GM21381 (cell line): ENCODE measurements at regions not wholly inside any gene's neighbourhood (a gene's known extent, or its start where the extent isn't known, plus 50 kb on each side); places are given as distances from the start of the nearest gene placed in this dataset.

ENCODE experiments used
- ATAC-seq: cut with Tn5 transposase; IDR thresholded peaks from one replicate; pipeline ENCODE4 v1.9.1; 2021; ENCODE audit warnings: mild to moderate bottlenecking, moderate library complexity; ENCODE audit not compliant: unreplicated experiment

- no peak for ATAC-seq
Measured at GRCh38 chr2:118622913-118623312, 224.5 kb downstream of the EN1 start.

- ATAC-seq = no peak
Measured at GRCh38 chr2:118622108-118622507, 225.3 kb downstream of the EN1 start.

- no peak for ATAC-seq
Measured at GRCh38 chr2:118618279-118618678, 229.2 kb downstream of the EN1 start.

- ATAC-seq = no peak
Measured at GRCh38 chr2:118616432-118616831, 231.0 kb downstream of the EN1 start.

- ATAC-seq = no peak
Measured at GRCh38 chr2:118614841-118615271, 232.6 kb downstream of the EN1 start.

GRCh38 chr2:118613737-118614136 is 233.7 kb downstream of the EN1 start:
- ATAC-seq = no peak

GRCh38 chr2:118611691-118612090 is 235.8 kb downstream of the EN1 start:
- no peak for ATAC-seq

- ATAC-seq = no peak
Measured at GRCh38 chr2:118609138-118609537, 238.3 kb downstream of the EN1 start.

GRCh38 chr2:118607641-118608040 is 239.8 kb downstream of the EN1 start:
- no peak for ATAC-seq

- ATAC-seq = no peak
Measured at GRCh38 chr2:118604811-118605210, 242.6 kb downstream of the EN1 start.

- ATAC-seq = no peak
Measured at GRCh38 chr2:118604371-118604770, 243.1 kb downstream of the EN1 start.

GRCh38 chr2:118599141-118599540 is 248.3 kb downstream of the EN1 start:
- no peak for ATAC-seq

GRCh38 chr2:118596620-118597019 is 250.8 kb downstream of the EN1 start:
- no peak for ATAC-seq

- no peak for ATAC-seq
Measured at GRCh38 chr2:118593257-118593656, 254.2 kb downstream of the EN1 start.

- ATAC-seq = no peak
Measured at GRCh38 chr2:118591223-118591622, 256.2 kb downstream of the EN1 start.

GRCh38 chr2:118589721-118590120 is 257.7 kb downstream of the EN1 start:
- ATAC-seq = no peak

GRCh38 chr2:118588850-118589249 is 258.6 kb downstream of the EN1 start:
- no peak for ATAC-seq

- ATAC-seq = no peak
Measured at GRCh38 chr2:118586312-118586711, 261.1 kb downstream of the EN1 start.

- no peak for ATAC-seq
Measured at GRCh38 chr2:118584877-118585276, 262.6 kb downstream of the EN1 start.

GRCh38 chr2:118584062-118584749 is 263.2 kb downstream of the EN1 start:
- no peak for ATAC-seq

GRCh38 chr2:118582058-118582457 is 265.4 kb downstream of the EN1 start:
- no peak for ATAC-seq

- ATAC-seq = no peak
Measured at GRCh38 chr2:118580651-118581050, 266.8 kb downstream of the EN1 start.

GRCh38 chr2:118580107-118580506 is 267.3 kb downstream of the EN1 start:
- ATAC-seq = no peak
